ENCODE measurements at regions not wholly inside any gene's neighbourhood (a gene's known extent, or its start where the extent isn't known, plus 50 kb on each side); places are given as distances from the start of the nearest gene placed in this dataset.

- Histone ChIP-seq H3K4me3 (replicated peaks in 1 of 3; ENCODE audit: insufficient read depth in 1 of 3, low read depth in 1 of 3, low read length in 3 of 3) (no peak overlapping the region), H2AFZ (ENCODE audit: low read depth, low read length) (no peak overlapping the region), H3K27ac (ENCODE audit: insufficient read depth, low read depth, low read length) (no peak overlapping the region), H3K27me3 (ENCODE audit: control insufficient read depth in 2 of 2, insufficient read depth in 2 of 2, low read length in 2 of 2) (no peaks in the 10 kb centered on the region), H3K4me2 (ENCODE audit: insufficient read depth, low read length) (no peak overlapping the region), H3K4me1 (ENCODE audit: control insufficient read depth, extremely low read depth, insufficient read depth, low read length) (peaks cover 2% of the 10 kb centered on the region), H4K20me1 (replicated peaks; ENCODE audit: control insufficient read depth, extremely low read depth, insufficient read depth, low read length) (no peaks in the 10 kb centered on the region), H3K9me1 (replicated peaks; ENCODE audit: control insufficient read depth, extremely low read depth, insufficient read depth, low read length) (no peaks in the 10 kb centered on the region), H3K79me2 (ENCODE audit: control insufficient read depth, insufficient read depth, low read length) (no peaks in the 10 kb centered on the region), H3K9me3 (replicated peaks; ENCODE audit: control insufficient read depth, insufficient read depth, low read length) (no peaks in the 10 kb centered on the region), H3K9ac (replicated peaks; ENCODE audit: extremely low read depth, insufficient read depth, low read length) (no peak overlapping the region), H3K36me3 (ENCODE audit: control insufficient read depth in 2 of 2, extremely low read depth in 1 of 2, insufficient read depth in 2 of 2, low read length in 2 of 2) (no peaks in the 10 kb centered on the region)
- POLR2A ChIA-PET = no interaction called here
- FAIRE-seq (no peak), DNase-seq (ENCODE audit: low read depth, low spot score) (no peak)
- dilution Hi-C loops (cut with MboI; ENCODE audit: extremely low pct_ligation_motif_present, low sequenced_read_pairs) (no loop called here), intact Hi-C loops (cut with micrococcal nuclease) (no loop called here)
- TF ChIP-seq MYC (IDR thresholded peaks at IDR 0.05; ENCODE audit: low read depth, low read length) (no peak), FOS (IDR thresholded peaks at IDR 0.05; ENCODE audit: borderline replicate concordance, insufficient read depth, low read length) (no peak), JUN (IDR thresholded peaks at IDR 0.05; ENCODE audit: borderline replicate concordance, insufficient read depth, insufficient read length, low read depth) (no peak), GATA2 (IDR thresholded peaks at IDR 0.05; ENCODE audit: insufficient read depth, insufficient read length, low read depth, low read length) (no peak)
- BruUV-seq (replicated peaks) = no TSS peak
- CTCF ChIA-PET = no interaction called here
These were observed 498.6 kb downstream of the LIG4 start for GRCh38 chr13:107716741-107717140.

GRCh38 chr13:107716241-107716640, 499.1 kb downstream of the LIG4 start:
- TF ChIP-seq FOS (IDR thresholded peaks at IDR 0.05; ENCODE audit: borderline replicate concordance, insufficient read depth, low read length) (no peak), JUN (IDR thresholded peaks at IDR 0.05; ENCODE audit: borderline replicate concordance, insufficient read depth, insufficient read length, low read depth) (no peak), POLR2AphosphoS5 (IDR thresholded peaks at IDR 0.05; ENCODE audit: insufficient read depth, low read depth, low read length) (no peak), MAX (IDR thresholded peaks at IDR 0.05; ENCODE audit: insufficient read depth, insufficient read length) (no peak)
- no TSS peak for BruUV-seq (replicated peaks)

More at GRCh38 chr13:107716241-107716640, 499.1 kb downstream of the LIG4 start:
- ChIA-PET POLR2A (no interaction called here), CTCF (no interaction called here)
- no peak for DNase-seq (ENCODE audit: low read depth, low spot score)
- intact Hi-C loops (cut with micrococcal nuclease) (no loop called here), dilution Hi-C loops (cut with MboI; ENCODE audit: extremely low pct_ligation_motif_present, low sequenced_read_pairs) (no loop called here)
- Histone ChIP-seq H4K20me1 (replicated peaks; ENCODE audit: control insufficient read depth, extremely low read depth, insufficient read depth, low read length) (no peaks in the 10 kb centered on the region), H3K79me2 (ENCODE audit: control insufficient read depth, insufficient read depth, low read length) (no peaks in the 10 kb centered on the region), H3K4me3 (replicated peaks in 1 of 3; ENCODE audit: insufficient read depth in 1 of 3, low read depth in 1 of 3, low read length in 3 of 3) (no peak overlapping the region), H3K4me2 (ENCODE audit: insufficient read depth, low read length) (no peak overlapping the region), H3K9ac (replicated peaks; ENCODE audit: extremely low read depth, insufficient read depth, low read length) (no peak overlapping the region), H3K4me1 (ENCODE audit: control insufficient read depth, extremely low read depth, insufficient read depth, low read length) (no peaks in the 10 kb centered on the region), H3K36me3 (ENCODE audit: control insufficient read depth in 2 of 2, extremely low read depth in 1 of 2, insufficient read depth in 2 of 2, low read length in 2 of 2) (no peaks in the 10 kb centered on the region), H3K27me3 (ENCODE audit: control insufficient read depth in 2 of 2, insufficient read depth in 2 of 2, low read length in 2 of 2) (no peaks in the 10 kb centered on the region), H3K27ac (ENCODE audit: insufficient read depth, low read depth, low read length) (no peak overlapping the region), H2AFZ (ENCODE audit: low read depth, low read length) (no peak overlapping the region), H3K9me3 (replicated peaks; ENCODE audit: control insufficient read depth, insufficient read depth, low read length) (no peaks in the 10 kb centered on the region), H3K9me1 (replicated peaks; ENCODE audit: control insufficient read depth, extremely low read depth, insufficient read depth, low read length) (no peaks in the 10 kb centered on the region)
- FAIRE-seq = no peak
